Activated T-helper 17 cell treated with anti-CD3 and anti-CD28 coated beads, Interleukin-2, amount 50 U/mL, for 72 hours (primary cell): ENCODE measurements at regions not wholly inside any gene's neighbourhood (a gene's known extent, or its start where the extent isn't known, plus 50 kb on each side); places are given as distances from the start of the nearest gene placed in this dataset.

Source experiments
- ATAC-seq: fragments of 150-1000 bp; cut with Tn5 transposase; replicated peaks from 2 replicates; pipeline ENCODE4 v1.10.0; 2021; ENCODE audit warnings: mild to moderate bottlenecking, moderate library complexity
- H3K27ac Mint-ChIP-seq: one replicate; pipeline ENCODE4 v1.8.0; 2022; ENCODE audit warnings: mixed read lengths
- H3K27me3 Mint-ChIP-seq: one replicate; pipeline ENCODE4 v1.8.0; 2022; ENCODE audit warnings: mixed read lengths
- H3K36me3 Mint-ChIP-seq: one replicate; pipeline ENCODE4 v1.8.0; 2022; ENCODE audit warnings: low read depth, mild to moderate bottlenecking, mixed read lengths
- H3K4me1 Mint-ChIP-seq: one replicate; pipeline ENCODE4 v1.8.0; 2022; ENCODE audit warnings: mixed read lengths
- H3K4me3 Mint-ChIP-seq: one replicate; pipeline ENCODE4 v1.8.0; 2022; ENCODE audit warnings: mild to moderate bottlenecking, mixed read lengths
- H3K9me3 Mint-ChIP-seq: one replicate; pipeline ENCODE4 v1.8.0; 2022; ENCODE audit warnings: mixed read lengths

DNA sequence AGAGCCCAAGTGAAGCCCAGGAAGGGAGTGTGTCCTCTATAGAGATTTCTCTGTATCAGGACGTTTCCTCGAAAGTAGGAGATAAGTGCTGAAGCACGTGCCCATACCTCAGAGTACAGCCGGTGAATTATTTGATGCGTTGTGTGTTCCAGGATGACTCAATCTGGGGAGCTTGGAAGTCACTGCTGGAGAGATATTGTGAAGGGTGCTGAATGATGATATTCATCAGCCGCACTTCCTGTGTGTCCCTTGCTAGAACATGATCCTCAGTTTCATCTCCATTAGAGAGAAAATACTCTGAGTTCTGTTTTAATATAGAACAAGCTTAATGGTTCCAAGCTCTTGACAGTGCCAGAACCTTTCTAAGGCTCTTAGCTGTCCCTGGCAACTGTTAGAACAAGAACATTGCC is 402.3 kb upstream of the ADAMTSL1 start:
- no peak overlapping the region for H3K27ac Mint-ChIP-seq

DNA sequence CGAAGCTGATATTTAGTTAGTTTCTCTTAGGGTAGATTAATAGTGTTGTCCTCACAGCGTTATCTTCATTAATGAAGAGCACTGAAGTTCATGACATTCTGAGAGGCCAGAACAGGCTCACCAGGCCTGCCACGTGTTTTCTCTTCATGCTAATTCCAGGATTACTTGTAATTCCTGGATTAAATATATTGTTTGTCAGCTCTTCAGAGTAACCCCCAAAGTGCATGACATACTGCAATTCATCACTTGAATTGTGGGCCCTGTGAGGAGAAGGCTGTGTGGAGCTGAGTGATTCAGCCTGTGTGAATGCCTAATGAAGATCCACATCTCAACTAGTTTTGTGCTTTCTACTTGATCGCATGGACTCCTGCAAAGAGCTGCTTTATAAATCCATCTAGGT is 401.0 kb upstream of the ADAMTSL1 start:
- H3K27ac Mint-ChIP-seq: no peak overlapping the region
- H3K4me1 Mint-ChIP-seq: no peaks in the 10 kb centered on the region
- H3K36me3 Mint-ChIP-seq: no peaks in the 10 kb centered on the region
- peaks cover 9% of the 10 kb centered on the region for H3K9me3 Mint-ChIP-seq
- no peaks in the 10 kb centered on the region for H3K27me3 Mint-ChIP-seq
- ATAC-seq: no peak
- no peak overlapping the region for H3K4me3 Mint-ChIP-seq

More for the DNA sequence above, 402.3 kb upstream of the ADAMTSL1 start:
- H3K4me1 Mint-ChIP-seq: no peaks in the 10 kb centered on the region
- ATAC-seq: no peak
- no peak overlapping the region for H3K4me3 Mint-ChIP-seq
- peaks cover 3% of the 10 kb centered on the region for H3K9me3 Mint-ChIP-seq
- H3K27me3 Mint-ChIP-seq: no peaks in the 10 kb centered on the region
- H3K36me3 Mint-ChIP-seq: no peaks in the 10 kb centered on the region

DNA sequence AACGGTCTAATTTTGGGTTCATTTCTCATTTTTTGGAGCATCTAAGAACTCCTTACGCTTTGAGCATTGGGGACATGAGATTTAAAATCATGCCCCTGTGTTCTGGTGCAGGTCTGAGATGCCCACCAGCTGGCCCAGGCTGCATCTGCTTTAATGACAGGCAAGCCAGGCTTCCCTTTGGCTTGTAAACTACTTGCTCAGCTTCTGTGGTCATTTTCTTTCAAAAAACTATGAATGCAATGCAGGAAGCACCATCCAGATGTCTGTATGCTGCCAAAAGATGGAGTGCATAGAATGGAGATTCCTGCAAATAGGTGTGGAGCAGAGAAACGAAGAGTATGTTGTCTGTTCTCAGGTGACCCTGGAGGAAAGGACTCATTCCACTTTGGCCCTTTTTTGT is 399.9 kb upstream of the ADAMTSL1 start:
- ATAC-seq: no peak
- no peak overlapping the region for H3K4me3 Mint-ChIP-seq
- no peaks in the 10 kb centered on the region for H3K4me1 Mint-ChIP-seq
- peaks cover 9% of the 10 kb centered on the region for H3K9me3 Mint-ChIP-seq
- H3K27ac Mint-ChIP-seq: no peak overlapping the region
- H3K36me3 Mint-ChIP-seq: no peaks in the 10 kb centered on the region
- H3K27me3 Mint-ChIP-seq: no peaks in the 10 kb centered on the region

DNA sequence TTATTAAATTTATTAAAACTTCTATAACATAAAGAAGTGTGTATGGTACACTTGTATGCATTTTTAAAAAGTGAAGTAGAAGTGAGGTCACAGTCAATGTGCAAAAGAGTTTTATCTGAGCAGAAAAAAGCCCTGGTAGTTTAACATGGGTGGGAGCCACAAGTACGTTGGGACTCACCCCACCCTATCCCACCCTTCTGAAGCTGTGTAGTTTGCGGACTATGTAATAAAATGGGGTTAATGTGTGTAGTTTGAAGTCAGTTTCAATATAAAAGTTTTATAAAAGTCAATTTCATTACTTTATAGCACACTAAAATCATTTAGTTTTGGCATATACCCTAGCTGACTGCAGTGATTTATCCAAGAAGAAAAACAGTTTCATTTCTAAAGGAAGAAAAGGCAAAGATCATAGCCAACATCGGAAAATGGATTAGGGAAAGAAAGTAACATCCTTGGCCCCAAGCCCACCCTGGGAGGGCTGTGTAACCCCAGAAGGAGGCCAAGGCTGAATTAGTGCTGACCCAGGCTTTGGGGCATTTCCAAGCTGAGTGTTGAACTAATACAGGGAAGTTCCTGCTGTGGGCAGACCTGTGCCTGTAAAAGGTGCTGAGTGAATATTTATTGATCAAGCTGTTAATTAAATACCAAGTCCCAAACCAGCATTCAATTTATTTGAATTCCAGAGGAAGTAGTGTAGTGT is 398.6 kb upstream of the ADAMTSL1 start:
- Mint-ChIP-seq H3K27ac (no peak overlapping the region), H3K9me3 (peaks cover 9% of the 10 kb centered on the region), H3K36me3 (no peaks in the 10 kb centered on the region), H3K4me1 (no peaks in the 10 kb centered on the region), H3K4me3 (no peak overlapping the region), H3K27me3 (no peaks in the 10 kb centered on the region)
- ATAC-seq: no peak

DNA sequence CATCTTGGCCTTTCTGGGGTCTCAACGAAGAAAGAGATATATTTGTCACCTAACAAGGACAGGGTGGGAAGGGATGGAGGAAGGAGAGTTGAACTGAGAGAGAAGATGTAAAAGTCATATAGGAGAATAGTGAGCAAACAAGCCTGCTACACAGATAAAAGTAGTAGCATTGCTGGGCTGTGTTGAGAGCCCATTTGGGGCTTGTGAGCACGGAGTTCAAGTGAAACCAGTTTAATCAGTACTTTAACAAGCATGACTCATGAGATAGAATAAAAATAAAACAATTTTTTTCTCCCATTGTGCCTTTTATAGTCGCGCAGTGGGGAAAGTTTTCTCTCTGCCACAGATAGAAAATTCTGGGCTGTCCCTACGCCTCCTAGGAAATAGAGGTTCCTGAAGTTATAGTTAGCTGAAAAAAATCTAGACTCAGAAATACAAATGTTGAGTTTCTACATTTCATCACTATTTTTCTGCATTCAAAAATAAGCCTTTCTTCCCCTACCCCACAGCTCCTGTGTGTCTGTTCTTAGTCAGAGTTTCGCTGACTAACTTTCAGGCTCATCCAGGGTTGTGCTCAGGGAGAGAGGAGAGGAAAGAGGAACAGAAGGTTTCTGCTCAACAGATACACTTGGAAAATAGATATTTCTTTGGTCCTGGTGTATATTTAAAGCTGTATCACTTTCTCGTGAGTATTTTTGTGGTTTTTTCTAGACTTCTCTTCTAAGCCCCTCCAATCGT is 395.8 kb upstream of the ADAMTSL1 start:
- Mint-ChIP-seq H3K9me3 (peaks cover 9% of the 10 kb centered on the region), H3K36me3 (no peaks in the 10 kb centered on the region), H3K4me1 (no peaks in the 10 kb centered on the region), H3K4me3 (no peak overlapping the region), H3K27me3 (no peaks in the 10 kb centered on the region), H3K27ac (no peak overlapping the region)
- no peak for ATAC-seq

DNA sequence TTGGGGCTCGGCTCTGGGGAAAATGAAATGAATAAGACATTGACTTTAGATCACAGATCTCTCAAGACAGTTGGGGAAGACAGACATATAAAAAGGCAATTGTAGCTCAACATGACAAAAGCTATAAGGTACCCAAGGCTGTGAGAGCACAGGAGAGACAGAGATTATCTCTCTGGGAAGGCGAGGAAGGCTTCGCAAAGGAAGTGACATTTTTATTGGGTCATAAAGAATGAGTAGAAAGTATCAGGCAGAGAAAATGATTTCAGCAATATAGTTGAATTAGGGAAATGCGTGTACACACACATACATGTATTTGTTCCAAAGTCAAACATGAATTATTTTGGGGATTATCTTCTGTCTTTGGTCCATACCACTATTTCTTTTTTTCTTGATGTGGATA is 381.8 kb upstream of the ADAMTSL1 start:
- no peak overlapping the region for H3K27ac Mint-ChIP-seq
- H3K4me3 Mint-ChIP-seq: no peak overlapping the region
- no peak for ATAC-seq
- H3K36me3 Mint-ChIP-seq: no peaks in the 10 kb centered on the region
- no peaks in the 10 kb centered on the region for H3K4me1 Mint-ChIP-seq
- no peaks in the 10 kb centered on the region for H3K27me3 Mint-ChIP-seq
- H3K9me3 Mint-ChIP-seq: no peaks in the 10 kb centered on the region

DNA sequence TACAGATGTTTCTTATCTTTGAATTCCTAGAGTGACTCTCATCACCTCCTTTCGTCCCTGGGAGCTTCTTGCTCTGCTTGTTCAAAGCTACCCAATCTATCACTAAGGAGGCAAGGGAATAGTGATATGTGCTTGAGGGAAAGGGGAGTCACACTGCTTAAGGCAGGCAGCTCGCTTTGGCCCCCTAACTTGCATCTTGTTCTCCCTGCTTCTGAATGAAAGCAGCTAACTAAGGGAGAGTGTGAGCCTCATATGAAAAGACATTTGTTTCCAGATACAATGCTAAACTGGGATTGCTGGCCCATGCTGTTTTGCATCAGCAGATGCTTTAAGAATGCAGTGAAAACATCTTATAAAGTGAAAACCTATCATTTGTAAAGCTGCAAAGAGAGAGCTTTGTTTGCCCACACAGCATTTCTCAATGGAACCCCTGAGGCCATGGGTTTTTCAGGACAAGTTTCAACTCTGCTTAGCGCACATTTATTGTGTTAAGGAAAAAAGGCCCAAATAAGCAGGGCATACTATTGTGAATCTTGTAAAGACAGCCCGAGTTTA is 367.9 kb upstream of the ADAMTSL1 start:
- Mint-ChIP-seq H3K27ac (no peak overlapping the region), H3K4me1 (no peaks in the 10 kb centered on the region), H3K36me3 (no peaks in the 10 kb centered on the region), H3K27me3 (no peaks in the 10 kb centered on the region), H3K9me3 (peaks cover 5% of the 10 kb centered on the region), H3K4me3 (no peak overlapping the region)
- ATAC-seq: no peak

DNA sequence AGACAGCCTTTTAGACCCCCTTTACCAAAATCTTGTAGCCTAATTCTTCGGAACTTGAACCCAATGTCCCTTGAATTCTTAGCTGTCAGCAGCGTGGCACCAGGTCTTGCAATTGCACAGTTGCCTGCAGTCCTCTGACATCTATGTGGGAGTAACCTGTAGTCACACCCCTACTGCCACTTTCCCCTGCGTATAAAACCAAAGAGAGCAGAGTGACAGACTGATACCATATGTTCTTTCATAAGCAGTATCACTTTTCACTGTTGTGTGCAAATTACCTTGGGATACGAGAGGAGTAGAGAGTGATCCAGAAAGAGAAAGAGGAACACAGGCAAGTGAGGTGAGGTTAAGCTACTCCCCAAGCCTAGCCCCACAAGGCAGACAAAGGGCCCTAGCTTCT is 364.3 kb upstream of the ADAMTSL1 start:
- no peak for ATAC-seq
- Mint-ChIP-seq H3K4me1 (no peaks in the 10 kb centered on the region), H3K36me3 (no peaks in the 10 kb centered on the region)

DNA sequence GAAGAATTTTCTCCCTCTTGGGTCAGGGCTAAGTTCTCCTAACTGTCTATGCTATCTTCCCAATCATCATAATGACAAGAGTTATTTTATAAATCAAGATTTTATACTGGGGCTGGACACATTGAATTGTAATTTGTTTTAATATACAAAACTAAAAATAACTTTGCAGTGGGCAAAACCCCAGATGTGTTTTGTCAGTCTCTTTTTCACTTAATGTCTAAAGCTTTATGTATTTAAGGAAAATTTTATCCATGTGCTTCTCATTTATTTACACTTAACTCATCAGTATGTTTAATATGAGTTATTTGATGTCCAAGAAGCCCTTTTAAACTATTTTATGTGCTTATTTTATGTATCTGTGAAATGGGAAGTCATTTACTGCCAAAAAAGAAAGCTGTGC is 362.8 kb upstream of the ADAMTSL1 start:
- H3K27ac Mint-ChIP-seq: no peak overlapping the region
- H3K4me1 Mint-ChIP-seq: no peaks in the 10 kb centered on the region
- no peaks in the 10 kb centered on the region for H3K36me3 Mint-ChIP-seq
- no peaks in the 10 kb centered on the region for H3K27me3 Mint-ChIP-seq
- no peak overlapping the region for H3K4me3 Mint-ChIP-seq
- no peak for ATAC-seq
- H3K9me3 Mint-ChIP-seq: peaks cover 8% of the 10 kb centered on the region

More for the DNA sequence above, 364.3 kb upstream of the ADAMTSL1 start:
- Mint-ChIP-seq H3K4me3 (no peak overlapping the region), H3K27ac (no peak overlapping the region), H3K27me3 (no peaks in the 10 kb centered on the region), H3K9me3 (peaks cover 8% of the 10 kb centered on the region)

DNA sequence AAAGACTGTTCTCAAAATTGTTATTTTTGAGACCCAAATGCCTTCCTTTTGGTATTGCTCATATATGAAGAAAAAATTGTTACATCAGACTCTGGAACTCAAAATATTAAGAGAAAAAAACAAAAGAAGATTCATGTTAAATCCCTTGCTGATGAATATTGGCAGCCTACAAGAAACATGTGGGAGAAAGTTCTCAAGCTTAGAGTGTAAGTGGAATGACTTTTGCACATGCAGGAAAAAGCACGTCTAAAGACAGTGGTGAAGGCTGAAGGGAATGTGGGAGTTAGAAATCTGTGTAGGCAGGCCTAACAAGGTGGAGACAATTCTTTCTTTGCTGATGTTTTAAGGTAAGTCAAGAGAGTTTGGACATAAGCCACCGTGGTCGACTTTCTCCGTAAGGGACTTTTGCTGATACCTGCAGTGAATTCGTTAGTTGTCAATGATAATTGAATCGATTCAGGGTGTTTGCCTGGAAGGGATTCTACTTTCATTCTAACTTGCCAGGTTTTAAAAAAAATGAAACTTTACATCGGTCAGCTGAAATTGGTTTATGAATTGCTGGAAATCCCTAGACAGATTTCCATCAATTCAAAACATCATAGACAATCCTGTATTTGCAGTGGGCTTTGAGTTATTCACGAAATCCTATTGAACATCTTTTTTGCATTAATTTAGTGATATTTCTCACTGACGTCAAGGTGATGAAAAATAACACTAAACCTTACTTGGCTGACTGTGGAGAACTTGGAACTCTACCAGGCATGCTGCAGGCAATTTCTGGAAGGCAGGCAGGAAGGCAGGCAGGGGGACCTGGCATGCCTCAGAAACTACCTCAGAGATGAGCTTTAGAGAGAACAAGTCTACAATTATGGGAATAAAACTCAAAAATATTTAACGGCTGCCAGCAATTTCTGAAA is 359.1 kb upstream of the ADAMTSL1 start:
- H3K9me3 Mint-ChIP-seq: peaks cover 8% of the 10 kb centered on the region
- H3K4me3 Mint-ChIP-seq: no peak overlapping the region
- H3K4me1 Mint-ChIP-seq: no peaks in the 10 kb centered on the region
- no peak for ATAC-seq
- H3K27ac Mint-ChIP-seq: no peak overlapping the region
- H3K36me3 Mint-ChIP-seq: no peaks in the 10 kb centered on the region
- no peaks in the 10 kb centered on the region for H3K27me3 Mint-ChIP-seq

DNA sequence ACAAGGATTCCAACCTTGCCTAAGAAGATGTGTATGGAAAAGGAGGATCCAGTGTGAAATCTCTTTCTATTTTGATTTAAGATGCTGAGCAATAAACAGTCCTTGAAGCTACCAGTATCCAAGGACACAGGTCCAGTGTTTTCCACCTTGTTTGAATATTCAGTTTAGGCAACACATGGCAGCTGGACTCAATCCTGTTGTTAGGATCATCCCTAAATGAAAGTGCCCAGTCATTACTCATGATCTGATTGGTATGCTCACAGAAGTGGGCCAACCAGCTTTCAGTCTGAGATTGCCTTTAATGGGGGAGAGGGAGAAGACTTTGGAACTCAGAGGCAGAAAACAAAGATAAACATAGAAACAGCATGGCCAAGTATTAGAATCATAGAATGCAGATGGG is 355.7 kb upstream of the ADAMTSL1 start:
- Mint-ChIP-seq H3K9me3 (peaks cover 4% of the 10 kb centered on the region), H3K4me3 (no peak overlapping the region), H3K27me3 (no peaks in the 10 kb centered on the region), H3K36me3 (no peaks in the 10 kb centered on the region), H3K4me1 (no peaks in the 10 kb centered on the region), H3K27ac (no peak overlapping the region)
- ATAC-seq: no peak

DNA sequence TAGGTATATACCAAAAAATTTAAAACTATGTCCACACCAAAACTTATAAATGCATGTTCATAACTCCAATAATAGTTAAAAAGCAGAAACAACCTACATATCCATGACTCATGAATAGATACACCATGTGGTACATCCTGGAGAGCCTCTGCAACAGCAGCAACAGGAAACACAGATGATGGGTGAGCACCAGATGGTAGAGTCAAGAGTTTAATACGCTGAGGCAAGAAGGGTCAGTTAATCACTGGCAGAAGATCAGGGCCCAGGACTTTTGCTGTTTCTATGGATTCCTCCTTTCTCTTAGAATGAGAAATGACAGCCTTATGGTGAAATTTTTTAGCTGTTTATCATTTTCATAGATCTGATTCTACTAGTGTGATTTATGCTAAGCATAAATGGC is 351.8 kb upstream of the ADAMTSL1 start:
- Mint-ChIP-seq H3K36me3 (no peaks in the 10 kb centered on the region), H3K9me3 (no peaks in the 10 kb centered on the region), H3K4me1 (no peaks in the 10 kb centered on the region), H3K4me3 (no peak overlapping the region), H3K27ac (no peak overlapping the region), H3K27me3 (peaks cover 3% of the 10 kb centered on the region)
- ATAC-seq: no peak

DNA sequence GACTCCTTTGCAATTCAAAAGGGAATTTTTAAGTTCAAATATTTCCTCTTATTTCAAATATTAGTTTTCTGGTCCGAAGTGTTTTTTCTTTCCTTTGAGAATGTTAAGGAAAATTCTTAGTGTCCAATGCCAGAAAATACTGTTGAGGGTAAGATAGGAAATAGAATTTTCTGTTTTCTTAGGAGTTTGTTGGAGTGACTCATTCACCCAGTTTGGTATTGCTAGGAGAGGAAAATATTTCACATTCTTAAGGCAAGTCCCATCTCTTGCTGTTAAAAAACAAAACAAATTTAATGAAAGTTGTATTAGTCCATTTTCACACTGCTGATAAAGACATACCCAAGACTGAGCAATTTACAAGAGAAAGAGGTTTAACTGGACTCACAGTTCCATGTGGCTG is 349.2 kb upstream of the ADAMTSL1 start:
- ATAC-seq: no peak
- Mint-ChIP-seq H3K4me1 (no peaks in the 10 kb centered on the region), H3K27me3 (peaks cover 3% of the 10 kb centered on the region), H3K36me3 (no peaks in the 10 kb centered on the region), H3K27ac (no peak overlapping the region), H3K9me3 (no peaks in the 10 kb centered on the region), H3K4me3 (no peak overlapping the region)

DNA sequence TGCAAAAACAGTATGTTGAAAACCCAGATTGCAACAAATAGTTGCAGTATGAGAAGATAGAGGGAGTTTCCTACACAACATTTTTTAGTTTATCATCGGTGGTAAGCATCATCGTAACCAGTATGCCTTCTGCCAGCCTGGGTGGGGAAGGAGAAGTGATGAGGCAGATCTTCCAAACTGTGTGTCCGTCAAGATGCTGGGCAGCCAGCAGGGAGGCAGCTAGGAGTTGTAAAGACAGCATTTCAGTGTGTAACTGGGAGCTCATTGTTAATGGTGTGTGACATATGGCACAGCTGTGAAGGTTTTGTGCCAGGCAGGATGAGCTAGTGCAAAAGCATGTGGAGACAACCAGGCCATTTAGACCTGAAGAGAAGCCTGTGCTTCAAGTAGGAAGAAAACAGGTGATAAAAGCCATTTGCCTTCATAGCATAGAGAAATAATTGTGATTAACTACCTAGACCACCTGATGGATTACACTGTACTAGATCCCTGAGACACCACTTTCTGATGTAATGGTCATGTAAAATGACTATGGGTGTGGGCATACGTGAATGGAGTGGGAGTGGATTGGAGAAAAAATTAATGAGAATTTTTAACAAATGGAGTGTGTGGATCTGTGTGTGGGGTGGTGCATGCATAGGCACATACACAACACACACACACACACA is 347.0 kb upstream of the ADAMTSL1 start:
- Mint-ChIP-seq H3K27ac (no peak overlapping the region), H3K9me3 (no peaks in the 10 kb centered on the region), H3K4me3 (no peak overlapping the region), H3K27me3 (peaks cover 3% of the 10 kb centered on the region), H3K36me3 (no peaks in the 10 kb centered on the region), H3K4me1 (no peaks in the 10 kb centered on the region)
- ATAC-seq: no peak
